ENCODE measurements at regions not wholly inside any gene's neighbourhood (a gene's known extent, or its start where the extent isn't known, plus 50 kb on each side); places are given as distances from the start of the nearest gene placed in this dataset.
"Not testable (repeated sequence)": the region's sequence is repeated elsewhere in the genome, so short reads cannot be mapped to it uniquely, and the experiment has no call there.

GRCh38 chr14:85342858-85343607 lies 186.9 kb upstream of the FLRT2 start:
- no peaks in the 10 kb centered on the region for H3K27me3 ChIP-seq (ENCODE audit: control insufficient read depth, insufficient read depth, low read length)
- H3K4me3 ChIP-seq (ENCODE audit: low read depth, low read length) = no peak overlapping the region
- no peak for TF ChIP-seq CTCF (IDR thresholded peaks at IDR 0.05; ENCODE audit: insufficient read depth, low read length, poor library complexity, severe bottlenecking)
- DNase-seq (ENCODE audit: low read depth) = no peak
- H3K36me3 ChIP-seq (ENCODE audit: control insufficient read depth, insufficient read depth, low read length) = no peaks in the 10 kb centered on the region

- no peaks in the 10 kb centered on the region for H3K27me3 ChIP-seq (ENCODE audit: control insufficient read depth, insufficient read depth, low read length)
- no peak for DNase-seq (ENCODE audit: low read depth)
- no peak for TF ChIP-seq CTCF (IDR thresholded peaks at IDR 0.05; ENCODE audit: insufficient read depth, low read length, poor library complexity, severe bottlenecking)
- H3K36me3 ChIP-seq (ENCODE audit: control insufficient read depth, insufficient read depth, low read length) = no peaks in the 10 kb centered on the region
- no peak overlapping the region for H3K4me3 ChIP-seq (ENCODE audit: low read depth, low read length)
Observed at GRCh38 chr14:85344171-85344570, 185.8 kb upstream of the FLRT2 start.

- DNase-seq (ENCODE audit: low read depth) = no peak
- no peaks in the 10 kb centered on the region for H3K27me3 ChIP-seq (ENCODE audit: control insufficient read depth, insufficient read depth, low read length)
- H3K36me3 ChIP-seq (ENCODE audit: control insufficient read depth, insufficient read depth, low read length) = no peaks in the 10 kb centered on the region
- no peak for TF ChIP-seq CTCF (IDR thresholded peaks at IDR 0.05; ENCODE audit: insufficient read depth, low read length, poor library complexity, severe bottlenecking)
- H3K4me3 ChIP-seq (ENCODE audit: low read depth, low read length) = no peak overlapping the region
Observed at GRCh38 chr14:85344847-85345570, 184.9 kb upstream of the FLRT2 start.

GRCh38 chr14:85350667-85351066 lies 179.3 kb upstream of the FLRT2 start:
- H3K27me3 ChIP-seq (ENCODE audit: control insufficient read depth, insufficient read depth, low read length) = no peaks in the 10 kb centered on the region
- H3K4me3 ChIP-seq (ENCODE audit: low read depth, low read length) = no peak overlapping the region
- no peak for DNase-seq (ENCODE audit: low read depth)
- no peak for TF ChIP-seq CTCF (IDR thresholded peaks at IDR 0.05; ENCODE audit: insufficient read depth, low read length, poor library complexity, severe bottlenecking)
- H3K36me3 ChIP-seq (ENCODE audit: control insufficient read depth, insufficient read depth, low read length) = no peaks in the 10 kb centered on the region

- H3K36me3 ChIP-seq (ENCODE audit: control insufficient read depth, insufficient read depth, low read length); DNase-seq (ENCODE audit: low read depth); H3K27me3 ChIP-seq (ENCODE audit: control insufficient read depth, insufficient read depth, low read length); H3K4me3 ChIP-seq (ENCODE audit: low read depth, low read length): not testable (repeated sequence)
Observed at GRCh38 chr14:85352588-85352987, 177.4 kb upstream of the FLRT2 start.

GRCh38 chr14:85357120-85357519 lies 172.8 kb upstream of the FLRT2 start:
- no peak for TF ChIP-seq CTCF (IDR thresholded peaks at IDR 0.05; ENCODE audit: insufficient read depth, low read length, poor library complexity, severe bottlenecking)
- Histone ChIP-seq H3K27me3 (ENCODE audit: control insufficient read depth, insufficient read depth, low read length) (no peaks in the 10 kb centered on the region), H3K36me3 (ENCODE audit: control insufficient read depth, insufficient read depth, low read length) (no peaks in the 10 kb centered on the region), H3K4me3 (ENCODE audit: low read depth, low read length) (no peak overlapping the region)
- DNase-seq (ENCODE audit: low read depth) = no peak

Data from kidney epithelial cell (primary cell).